NB4 (cell line): ENCODE measurements at regions not wholly inside any gene's neighbourhood (a gene's known extent, or its start where the extent isn't known, plus 50 kb on each side); places are given as distances from the start of the nearest gene placed in this dataset.

ENCODE experiments used
- CTCF ChIP-seq: IDR thresholded peaks from one replicate; pipeline ENCODE4 v1.5.1; 2012; ENCODE audit warnings: low read depth, low read length
- POLR2A ChIP-seq: IDR thresholded peaks from 2 replicates; pipeline ENCODE4 v1.6.1; 2011; ENCODE audit warnings: mild to moderate bottlenecking; ENCODE audit not compliant: insufficient read length; ENCODE audit errors: extremely low read depth

GRCh38 chr7:155972651-155973390, 160.6 kb upstream of the SHH start:
- TF ChIP-seq CTCF (no peak), POLR2A (no peak)
